ENCODE measurements at regions not wholly inside any gene's neighbourhood (a gene's known extent, or its start where the extent isn't known, plus 50 kb on each side); places are given as distances from the start of the nearest gene placed in this dataset.
A peak's percentile ranks its signal among the peaks of the same experiment; 100 is the strongest.

- no peak for TF ChIP-seq POLR2A (IDR thresholded peaks at IDR 0.05)
- TF ChIP-seq CTCF (IDR thresholded peaks at IDR 0.05) = peak in 1 of 6 experiments; percentile 11
Observed at GRCh38 chr17:14688134-14688533, 387.3 kb downstream of the HS3ST3B1 start.
